ENCODE measurements at regions not wholly inside any gene's neighbourhood (a gene's known extent, or its start where the extent isn't known, plus 50 kb on each side); places are given as distances from the start of the nearest gene placed in this dataset.

GRCh38 chr1:108042610-108043009 is 77.6 kb upstream of the VAV3 start:
- no peaks in the 10 kb centered on the region for H3K36me3 Mint-ChIP-seq
- peaks cover 44% of the 10 kb centered on the region for H3K4me1 Mint-ChIP-seq
- H3K4me3 Mint-ChIP-seq = no peak overlapping the region
- no peaks in the 10 kb centered on the region for H3K9me3 Mint-ChIP-seq
- no peaks in the 10 kb centered on the region for H3K27me3 Mint-ChIP-seq
- H3K27ac Mint-ChIP-seq = peak overlapping the region; percentile 78

- Mint-ChIP-seq H3K9me3 (no peaks in the 10 kb centered on the region), H3K36me3 (no peaks in the 10 kb centered on the region), H3K4me3 (peak overlapping the region; percentile 34), H3K27ac (peak overlapping the region; percentile 25), H3K4me1 (peaks cover 44% of the 10 kb centered on the region), H3K27me3 (no peaks in the 10 kb centered on the region)
These were observed 76.6 kb upstream of the VAV3 start for GRCh38 chr1:108041360-108042142.

- H3K4me3 Mint-ChIP-seq = no peak overlapping the region
- H3K36me3 Mint-ChIP-seq = no peaks in the 10 kb centered on the region
- no peaks in the 10 kb centered on the region for H3K27me3 Mint-ChIP-seq
- H3K9me3 Mint-ChIP-seq = no peaks in the 10 kb centered on the region
- peaks cover 27% of the 10 kb centered on the region for H3K4me1 Mint-ChIP-seq
- H3K27ac Mint-ChIP-seq = no peak overlapping the region
These were observed 73.8 kb upstream of the VAV3 start for GRCh38 chr1:108038653-108039236.

GRCh38 chr1:108036796-108037562 is 72.0 kb upstream of the VAV3 start:
- H3K4me3 Mint-ChIP-seq = no peak overlapping the region
- H3K4me1 Mint-ChIP-seq = peaks cover 12% of the 10 kb centered on the region
- no peaks in the 10 kb centered on the region for H3K27me3 Mint-ChIP-seq
- H3K36me3 Mint-ChIP-seq = no peaks in the 10 kb centered on the region
- H3K9me3 Mint-ChIP-seq = no peaks in the 10 kb centered on the region
- no peak overlapping the region for H3K27ac Mint-ChIP-seq

GRCh38 chr1:108034396-108034795 is 69.4 kb upstream of the VAV3 start:
- H3K9me3 Mint-ChIP-seq = no peaks in the 10 kb centered on the region
- H3K4me1 Mint-ChIP-seq = peaks cover 3% of the 10 kb centered on the region
- no peaks in the 10 kb centered on the region for H3K36me3 Mint-ChIP-seq
- H3K4me3 Mint-ChIP-seq = no peak overlapping the region
- H3K27me3 Mint-ChIP-seq = no peaks in the 10 kb centered on the region
- H3K27ac Mint-ChIP-seq = peak overlapping the region; percentile 37

GRCh38 chr1:108033550-108033951 is 68.6 kb upstream of the VAV3 start:
- no peaks in the 10 kb centered on the region for H3K9me3 Mint-ChIP-seq
- H3K27me3 Mint-ChIP-seq = no peaks in the 10 kb centered on the region
- peaks cover 3% of the 10 kb centered on the region for H3K4me1 Mint-ChIP-seq
- no peaks in the 10 kb centered on the region for H3K36me3 Mint-ChIP-seq
- H3K27ac Mint-ChIP-seq = no peak overlapping the region
- H3K4me3 Mint-ChIP-seq = no peak overlapping the region

- no peaks in the 10 kb centered on the region for H3K27me3 Mint-ChIP-seq
- peaks cover 5% of the 10 kb centered on the region for H3K4me1 Mint-ChIP-seq
- no peaks in the 10 kb centered on the region for H3K9me3 Mint-ChIP-seq
- no peak overlapping the region for H3K4me3 Mint-ChIP-seq
- H3K36me3 Mint-ChIP-seq = no peaks in the 10 kb centered on the region
- H3K27ac Mint-ChIP-seq = no peak overlapping the region
These were observed 63.9 kb upstream of the VAV3 start for GRCh38 chr1:108028841-108029388.

GRCh38 chr1:108027389-108027788 is 62.4 kb upstream of the VAV3 start:
- H3K27ac Mint-ChIP-seq = no peak overlapping the region
- no peaks in the 10 kb centered on the region for H3K27me3 Mint-ChIP-seq
- H3K4me3 Mint-ChIP-seq = no peak overlapping the region
- H3K4me1 Mint-ChIP-seq = peaks cover 5% of the 10 kb centered on the region
- H3K9me3 Mint-ChIP-seq = no peaks in the 10 kb centered on the region
- no peaks in the 10 kb centered on the region for H3K36me3 Mint-ChIP-seq

GRCh38 chr1:108017698-108018097 is 52.7 kb upstream of the VAV3 start:
- H3K27ac Mint-ChIP-seq = no peak overlapping the region
- no peak overlapping the region for H3K4me3 Mint-ChIP-seq
- H3K27me3 Mint-ChIP-seq = no peaks in the 10 kb centered on the region
- H3K9me3 Mint-ChIP-seq = no peaks in the 10 kb centered on the region
- no peaks in the 10 kb centered on the region for H3K36me3 Mint-ChIP-seq
- no peaks in the 10 kb centered on the region for H3K4me1 Mint-ChIP-seq

GRCh38 chr1:108016451-108016920 is 51.5 kb upstream of the VAV3 start:
- H3K36me3 Mint-ChIP-seq = no peaks in the 10 kb centered on the region
- H3K4me3 Mint-ChIP-seq = no peak overlapping the region
- H3K27me3 Mint-ChIP-seq = no peaks in the 10 kb centered on the region
- H3K27ac Mint-ChIP-seq = no peak overlapping the region
- H3K9me3 Mint-ChIP-seq = no peaks in the 10 kb centered on the region
- H3K4me1 Mint-ChIP-seq = no peaks in the 10 kb centered on the region

All from activated naive CD4-positive, alpha-beta T cell treated with anti-CD3 and anti-CD28 coated beads, Interleukin-2, amount 50 U/mL, for 24 hours (primary cell).